ENCODE measurements at regions not wholly inside any gene's neighbourhood (a gene's known extent, or its start where the extent isn't known, plus 50 kb on each side); places are given as distances from the start of the nearest gene placed in this dataset.

- TF ChIP-seq, protein P1, sequence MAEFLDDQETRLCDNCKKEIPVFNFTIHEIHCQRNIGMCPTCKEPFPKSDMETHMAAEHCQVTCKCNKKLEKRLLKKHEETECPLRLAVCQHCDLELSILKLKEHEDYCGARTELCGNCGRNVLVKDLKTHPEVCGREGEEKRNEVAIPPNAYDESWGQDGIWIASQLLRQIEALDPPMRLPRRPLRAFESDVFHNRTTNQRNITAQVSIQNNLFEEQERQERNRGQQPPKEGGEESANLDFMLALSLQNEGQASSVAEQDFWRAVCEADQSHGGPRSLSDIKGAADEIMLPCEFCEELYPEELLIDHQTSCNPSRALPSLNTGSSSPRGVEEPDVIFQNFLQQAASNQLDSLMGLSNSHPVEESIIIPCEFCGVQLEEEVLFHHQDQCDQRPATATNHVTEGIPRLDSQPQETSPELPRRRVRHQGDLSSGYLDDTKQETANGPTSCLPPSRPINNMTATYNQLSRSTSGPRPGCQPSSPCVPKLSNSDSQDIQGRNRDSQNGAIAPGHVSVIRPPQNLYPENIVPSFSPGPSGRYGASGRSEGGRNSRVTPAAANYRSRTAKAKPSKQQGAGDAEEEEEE (CRISPR knock-in tag; IDR thresholded peaks at IDR 0.05; ENCODE audit: borderline replicate concordance), result no peak
- TF ChIP-seq ZNF687 (CRISPR knock-in tag; IDR thresholded peaks at IDR 0.05), result peak; percentile 74
- peak; percentile 90 for TF ChIP-seq PAXIP1 (CRISPR knock-in tag; conservative IDR thresholded peaks at IDR 0.05)
- TF ChIP-seq JUN (CRISPR knock-in tag; IDR thresholded peaks at IDR 0.05), result 0 out of 2 replicates have a peak, but pooled peaks have one; percentile 20
- peak; percentile 17 to 71; a peak in 2 of 4 replicates for TF ChIP-seq EP300 (IDR thresholded peaks at IDR 0.05; ENCODE audit: low read depth in 2 of 2, low read length in 2 of 2)
- peak; percentile 32; the same call in 1 of the 2 replicates for TF ChIP-seq EP300 (CRISPR knock-in tag; IDR thresholded peaks at IDR 0.05; ENCODE audit: borderline replicate concordance)
- TF ChIP-seq TEAD3 (CRISPR knock-in tag; optimal IDR thresholded peaks at IDR 0.05; ENCODE audit: borderline replicate concordance), result peak; percentile 82
- peak; percentile 76 for TF ChIP-seq ZNF609 (CRISPR knock-in tag; IDR thresholded peaks at IDR 0.05; ENCODE audit: borderline replicate concordance)
- TF ChIP-seq FOXP1 (IDR thresholded peaks at IDR 0.05), result no peak
- TF ChIP-seq FOXP1 (CRISPR knock-in tag; IDR thresholded peaks at IDR 0.05), result peak; percentile 36; the same call in 1 of the 2 replicates
- TF ChIP-seq ZNF629 (CRISPR knock-in tag; conservative IDR thresholded peaks at IDR 0.05), result 0 out of 2 replicates have a peak, but pooled peaks have one; percentile 13
- TF ChIP-seq ZNF335 (CRISPR knock-in tag; IDR thresholded peaks at IDR 0.05), result no peak
- TF ChIP-seq SKI (IDR thresholded peaks at IDR 0.05; ENCODE audit: partially characterized antibody), result peak; percentile 53
- TF ChIP-seq TFE3 (CRISPR knock-in tag; IDR thresholded peaks at IDR 0.05), result 0 out of 2 replicates have a peak, but pooled peaks have one; percentile 28
These were observed 67.8 kb upstream of the ATP6AP2 start (continued) for GRCh38 chrX:40513012-40513411.

Measured in HepG2 (cell line).